Astrocyte (in vitro differentiated cells and primary cell): ENCODE measurements at regions not wholly inside any gene's neighbourhood (a gene's known extent, or its start where the extent isn't known, plus 50 kb on each side); places are given as distances from the start of the nearest gene placed in this dataset.
A peak's percentile ranks its signal among the peaks of the same experiment; 100 is the strongest.

Experiments used
- DNase-seq: peaks from one replicate; pipeline ENCODE4 v3.0.0-alpha.2; 2010; ENCODE audit warnings: low read depth
- FAIRE-seq: peaks from 2 replicates; lab custom pipeline; 2011; peaks lifted over from hg19 to GRCh38; lab: Jason Lieb, UNC
- H2AFZ ChIP-seq: 2 replicates; pipeline ENCODE4 v1.6.0; 2012; ENCODE audit warnings: low read depth, low read length, inconsistent platforms
- H3K27ac ChIP-seq: 2 replicates; pipeline ENCODE4 v1.5.1; 2011; ENCODE audit warnings: low read depth, low read length, inconsistent platforms
- H3K27me3 ChIP-seq: 2 replicates; pipeline ENCODE4 v1.6.0; 2011; ENCODE audit warnings: low read length, inconsistent platforms; ENCODE audit not compliant: insufficient read depth
- H3K36me3 ChIP-seq: 2 replicates; pipeline ENCODE4 v1.5.1; 2011; ENCODE audit warnings: low read length, inconsistent platforms; ENCODE audit not compliant: insufficient read depth
- H3K4me1 ChIP-seq: 2 replicates; pipeline ENCODE4 v1.5.1; 2011; ENCODE audit warnings: low read length, inconsistent platforms; ENCODE audit not compliant: insufficient read depth
- H3K4me2 ChIP-seq: 2 replicates; pipeline ENCODE4 v1.6.0; 2012; ENCODE audit warnings: low read length, inconsistent platforms
- H3K4me3 ChIP-seq: 2 replicates; pipeline ENCODE4 v1.5.1; 2011; ENCODE audit warnings: low read depth, mild to moderate bottlenecking, low read length, inconsistent platforms; ENCODE audit not compliant: insufficient read depth
- H3K79me2 ChIP-seq: 2 replicates; pipeline ENCODE4 v1.6.0; 2012; ENCODE audit warnings: mild to moderate bottlenecking, low read length, inconsistent platforms; ENCODE audit not compliant: insufficient read depth
- H3K9ac ChIP-seq: 2 replicates; pipeline ENCODE4 v1.6.0; 2012; ENCODE audit warnings: mild to moderate bottlenecking, low read length, inconsistent platforms
- H3K9me3 ChIP-seq: 2 replicates; pipeline ENCODE4 v1.5.1; 2012; ENCODE audit warnings: low read depth, mild to moderate bottlenecking, low read length, inconsistent platforms; ENCODE audit not compliant: insufficient read depth
- H4K20me1 ChIP-seq: 2 replicates; pipeline ENCODE4 v1.6.0; 2012; ENCODE audit warnings: low read length, inconsistent platforms; ENCODE audit not compliant: insufficient read depth
- H3K27ac Mint-ChIP-seq: one replicate; pipeline ENCODE4 v1.8.0; 2021; ENCODE audit warnings: mild to moderate bottlenecking, mixed read lengths; ENCODE audit not compliant: unreplicated experiment
- H3K27me3 Mint-ChIP-seq: one replicate; pipeline ENCODE4 v1.8.0; 2021; ENCODE audit warnings: low read depth, mixed read lengths; ENCODE audit not compliant: unreplicated experiment
- H3K36me3 Mint-ChIP-seq: one replicate; pipeline ENCODE4 v1.8.0; 2021; ENCODE audit warnings: low read depth, mixed read lengths; ENCODE audit not compliant: unreplicated experiment
- H3K4me1 Mint-ChIP-seq: one replicate; pipeline ENCODE4 v1.8.0; 2021; ENCODE audit warnings: low read depth, mixed read lengths; ENCODE audit not compliant: unreplicated experiment
- H3K4me3 Mint-ChIP-seq: one replicate; pipeline ENCODE4 v1.8.0; 2021; ENCODE audit warnings: mild to moderate bottlenecking, moderate library complexity, mixed read lengths; ENCODE audit not compliant: unreplicated experiment
- H3K9me3 Mint-ChIP-seq: one replicate; pipeline ENCODE4 v1.8.0; 2021; ENCODE audit warnings: mild to moderate bottlenecking, mixed read lengths; ENCODE audit not compliant: unreplicated experiment
- EZH2 ChIP-seq: IDR thresholded peaks from 2 replicates; pipeline ENCODE4 v1.6.1; 2012; ENCODE audit warnings: mild to moderate bottlenecking, low read length, inconsistent platforms; ENCODE audit not compliant: insufficient read depth
- TF ChIP-seq, protein P1 (sequence below): IDR thresholded peaks from 2 replicates; pipeline ENCODE4 v1.5.1; 2011; ENCODE audit warnings: low read depth, mild to moderate bottlenecking, inconsistent platforms, low read length, moderate library complexity; ENCODE audit not compliant: insufficient read depth

DNA sequence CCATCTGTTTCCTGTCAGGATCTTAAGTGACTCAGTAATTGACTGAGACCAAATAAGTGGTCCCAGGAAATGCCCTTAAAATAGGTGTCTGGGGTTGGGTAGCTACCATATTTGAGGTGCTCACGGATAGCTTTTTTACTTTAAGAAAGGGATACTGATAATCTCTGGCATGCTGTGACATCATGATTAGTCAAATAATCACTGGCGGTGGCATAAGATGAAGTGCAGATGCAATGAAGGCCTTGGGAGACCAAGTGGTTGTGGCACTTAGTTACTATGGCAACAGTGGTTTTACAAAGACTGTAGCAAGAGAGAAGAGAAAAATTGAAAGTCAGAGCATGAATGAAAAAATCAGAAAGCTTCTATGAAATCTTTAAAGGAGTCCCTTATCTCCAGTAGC is 114.5 kb upstream of the SLIT2 start:
- Mint-ChIP-seq H3K4me3 (no peak overlapping the region), H3K36me3 (no peaks in the 10 kb centered on the region)
- TF ChIP-seq, protein P1, sequence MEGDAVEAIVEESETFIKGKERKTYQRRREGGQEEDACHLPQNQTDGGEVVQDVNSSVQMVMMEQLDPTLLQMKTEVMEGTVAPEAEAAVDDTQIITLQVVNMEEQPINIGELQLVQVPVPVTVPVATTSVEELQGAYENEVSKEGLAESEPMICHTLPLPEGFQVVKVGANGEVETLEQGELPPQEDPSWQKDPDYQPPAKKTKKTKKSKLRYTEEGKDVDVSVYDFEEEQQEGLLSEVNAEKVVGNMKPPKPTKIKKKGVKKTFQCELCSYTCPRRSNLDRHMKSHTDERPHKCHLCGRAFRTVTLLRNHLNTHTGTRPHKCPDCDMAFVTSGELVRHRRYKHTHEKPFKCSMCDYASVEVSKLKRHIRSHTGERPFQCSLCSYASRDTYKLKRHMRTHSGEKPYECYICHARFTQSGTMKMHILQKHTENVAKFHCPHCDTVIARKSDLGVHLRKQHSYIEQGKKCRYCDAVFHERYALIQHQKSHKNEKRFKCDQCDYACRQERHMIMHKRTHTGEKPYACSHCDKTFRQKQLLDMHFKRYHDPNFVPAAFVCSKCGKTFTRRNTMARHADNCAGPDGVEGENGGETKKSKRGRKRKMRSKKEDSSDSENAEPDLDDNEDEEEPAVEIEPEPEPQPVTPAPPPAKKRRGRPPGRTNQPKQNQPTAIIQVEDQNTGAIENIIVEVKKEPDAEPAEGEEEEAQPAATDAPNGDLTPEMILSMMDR, result no peak
- TF ChIP-seq EZH2, result no peak

DNA sequence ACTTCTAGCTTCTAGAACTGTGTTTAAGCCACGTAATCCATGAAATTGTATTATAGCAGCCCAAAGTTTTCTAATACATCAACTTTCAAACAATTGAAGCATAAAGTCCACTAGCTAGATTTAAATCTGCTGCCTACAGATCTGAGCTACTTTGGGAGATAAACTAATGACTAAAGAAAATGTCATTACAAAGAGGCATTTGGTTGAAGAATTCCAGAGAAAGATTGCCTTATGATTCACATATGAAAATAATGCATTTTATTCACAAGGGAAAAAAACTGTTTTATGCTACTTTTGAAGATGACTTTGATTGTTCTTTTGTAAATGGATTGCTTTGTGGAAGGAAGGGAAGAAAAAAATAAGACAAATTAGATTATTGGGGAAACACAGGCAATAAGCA is 124.1 kb upstream of the SLIT2 start:
- no peak overlapping the region for H3K9ac ChIP-seq
- Mint-ChIP-seq H3K36me3 (no peaks in the 10 kb centered on the region), H3K9me3 (no peaks in the 10 kb centered on the region), H3K27me3 (no peaks in the 10 kb centered on the region), H3K4me1 (no peaks in the 10 kb centered on the region), H3K4me3 (no peak overlapping the region), H3K27ac (no peak overlapping the region)
- no peak overlapping the region for H3K4me3 ChIP-seq
- DNase-seq (peak; percentile 35), FAIRE-seq (no peak)
- no peaks in the 10 kb centered on the region for H3K9me3 ChIP-seq
- H3K36me3 ChIP-seq, result no peaks in the 10 kb centered on the region
- no peak overlapping the region for H3K4me2 ChIP-seq
- TF ChIP-seq, protein P1, result no peak
- no peak for TF ChIP-seq EZH2
- H3K4me1 ChIP-seq, result no peaks in the 10 kb centered on the region
- no peaks in the 10 kb centered on the region for H3K27me3 ChIP-seq
- H3K27ac ChIP-seq, result no peak overlapping the region
- no peak overlapping the region for H2AFZ ChIP-seq
- H4K20me1 ChIP-seq, result no peaks in the 10 kb centered on the region
- H3K79me2 ChIP-seq, result no peaks in the 10 kb centered on the region

More for the DNA sequence above, 114.5 kb upstream of the SLIT2 start:
- H4K20me1 ChIP-seq, result no peaks in the 10 kb centered on the region
- Mint-ChIP-seq H3K27ac (no peak overlapping the region), H3K4me1 (no peaks in the 10 kb centered on the region), H3K27me3 (no peaks in the 10 kb centered on the region), H3K9me3 (no peaks in the 10 kb centered on the region)
- no peak overlapping the region for H3K9ac ChIP-seq
- H3K9me3 ChIP-seq, result no peaks in the 10 kb centered on the region
- H3K27me3 ChIP-seq, result no peaks in the 10 kb centered on the region
- FAIRE-seq (no peak), DNase-seq (peak; percentile 30)
- H3K27ac ChIP-seq, result no peak overlapping the region
- H3K4me2 ChIP-seq, result no peak overlapping the region
- H3K4me3 ChIP-seq, result no peak overlapping the region
- H2AFZ ChIP-seq, result no peak overlapping the region
- H3K4me1 ChIP-seq, result no peaks in the 10 kb centered on the region
- no peaks in the 10 kb centered on the region for H3K36me3 ChIP-seq
- no peaks in the 10 kb centered on the region for H3K79me2 ChIP-seq

DNA sequence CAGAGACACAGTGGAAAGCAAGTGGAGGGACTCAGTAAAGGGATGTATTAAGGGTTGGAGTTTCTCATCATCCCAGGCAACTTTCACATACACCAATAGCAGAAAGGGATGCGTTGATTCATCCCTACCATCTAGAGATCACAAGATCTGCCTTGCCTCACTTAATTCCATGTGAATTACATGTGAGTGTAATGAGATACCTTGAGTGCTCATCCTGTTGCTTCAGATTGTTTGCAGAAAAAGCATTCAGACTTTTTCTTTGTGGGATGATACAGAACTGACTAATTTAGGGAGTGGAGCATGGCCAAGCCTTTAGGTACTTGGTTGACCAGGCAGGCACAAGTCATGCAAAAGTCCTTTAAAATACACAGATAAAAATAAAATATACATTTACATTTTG is 124.8 kb upstream of the SLIT2 start:
- Mint-ChIP-seq H3K9me3 (no peaks in the 10 kb centered on the region), H3K4me3 (no peak overlapping the region), H3K27me3 (no peaks in the 10 kb centered on the region), H3K27ac (no peak overlapping the region), H3K36me3 (no peaks in the 10 kb centered on the region), H3K4me1 (no peaks in the 10 kb centered on the region)
- no peaks in the 10 kb centered on the region for H3K79me2 ChIP-seq
- H3K4me1 ChIP-seq, result no peaks in the 10 kb centered on the region
- no peak overlapping the region for H3K4me3 ChIP-seq
- H3K36me3 ChIP-seq, result no peaks in the 10 kb centered on the region
- no peaks in the 10 kb centered on the region for H3K27me3 ChIP-seq
- no peak overlapping the region for H3K27ac ChIP-seq
- no peak overlapping the region for H3K4me2 ChIP-seq
- TF ChIP-seq, protein P1, result no peak
- no peak for TF ChIP-seq EZH2
- no peak overlapping the region for H3K9ac ChIP-seq
- H2AFZ ChIP-seq, result no peak overlapping the region
- FAIRE-seq (no peak), DNase-seq (peak; percentile 28)
- no peaks in the 10 kb centered on the region for H3K9me3 ChIP-seq
- no peaks in the 10 kb centered on the region for H4K20me1 ChIP-seq
